Fibroblast of the conjunctiva (primary cell): ENCODE measurements at regions not wholly inside any gene's neighbourhood (a gene's known extent, or its start where the extent isn't known, plus 50 kb on each side); places are given as distances from the start of the nearest gene placed in this dataset.
"Not testable (repeated sequence)": the region's sequence is repeated elsewhere in the genome, so short reads cannot be mapped to it uniquely, and the experiment has no call there.

Experiments
- DNase-seq: peaks from one replicate; pipeline ENCODE4 v3.0.0-alpha.2; 2010; ENCODE audit warnings: low read depth

DNA sequence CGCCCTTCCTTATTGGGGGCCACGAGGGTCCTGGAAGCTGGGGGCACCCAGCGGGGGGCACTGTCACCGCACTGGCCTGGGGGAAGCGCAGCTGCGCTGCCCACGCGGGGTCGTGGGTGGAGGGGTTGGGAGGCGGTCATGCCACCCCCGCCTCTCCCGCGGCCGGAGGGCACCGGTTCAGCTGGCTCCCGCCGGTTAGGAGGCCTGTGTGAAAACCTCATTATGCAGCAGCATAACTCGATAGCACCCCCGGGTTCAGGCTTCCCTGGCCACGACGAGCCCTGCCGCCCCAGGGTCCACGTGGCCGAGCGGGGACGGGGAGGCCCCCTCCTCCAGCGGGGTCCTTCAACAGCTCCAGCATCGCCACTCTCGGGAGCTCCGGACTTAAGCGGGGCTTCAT is 91.2 kb upstream of the ERCC6L2 start:
- DNase-seq, result no peak

GRCh38 chr9:95783426-95783975 is 92.0 kb upstream of the ERCC6L2 start:
- DNase-seq, result no peak

- no peak for DNase-seq
Observed at GRCh38 chr9:95780751-95781150, 94.7 kb upstream of the ERCC6L2 start.

- DNase-seq, result no peak
Observed at GRCh38 chr9:95780121-95780520, 95.4 kb upstream of the ERCC6L2 start.

GRCh38 chr9:95779597-95779996 is 95.9 kb upstream of the ERCC6L2 start:
- DNase-seq, result not testable (repeated sequence)

GRCh38 chr9:95778957-95779356 is 96.5 kb upstream of the ERCC6L2 start:
- DNase-seq, result peak; percentile 81

GRCh38 chr9:95777136-95777535 is 98.4 kb upstream of the ERCC6L2 start:
- DNase-seq, result no peak

DNA sequence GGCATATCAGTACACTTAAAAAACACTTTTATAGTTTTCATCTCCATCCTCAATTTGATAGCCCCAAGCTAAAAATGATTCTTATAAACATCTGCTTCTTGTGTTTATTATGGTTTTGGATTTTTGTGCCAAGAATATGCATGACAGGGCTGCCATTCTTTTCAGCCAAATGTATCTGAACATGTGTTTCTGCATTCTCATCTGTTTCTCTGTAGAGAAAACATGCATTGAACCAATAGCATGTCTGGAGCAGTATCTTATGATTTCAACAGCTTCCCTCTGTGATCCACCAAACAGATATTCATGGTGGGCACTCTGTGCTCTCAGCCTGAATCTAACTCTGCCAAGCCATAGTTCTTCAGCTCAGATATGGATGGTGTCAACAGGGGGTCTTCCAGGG is 99.3 kb upstream of the ERCC6L2 start:
- DNase-seq, result peak; percentile 53

DNA sequence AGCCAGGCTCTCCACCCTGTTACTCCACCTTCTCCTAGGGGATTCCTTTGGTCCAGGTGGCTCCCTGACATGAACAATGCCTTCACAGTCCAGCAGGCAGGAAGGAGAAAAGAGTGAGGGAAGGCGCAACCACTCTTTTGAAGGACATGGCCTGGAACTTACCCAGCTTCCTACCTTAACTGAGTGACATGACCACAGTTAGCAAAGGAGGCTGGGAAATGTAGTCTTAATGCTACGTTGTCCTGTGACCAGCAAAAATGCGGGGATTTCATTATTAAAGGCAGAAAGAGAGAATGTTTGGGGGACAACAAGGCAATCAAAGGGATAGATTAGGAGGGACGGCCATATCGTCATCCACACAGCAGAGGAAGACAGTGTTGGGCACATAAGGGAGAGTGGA is 100.3 kb upstream of the ERCC6L2 start:
- DNase-seq, result no peak

- no peak for DNase-seq
Observed at GRCh38 chr9:95773053-95773418, 102.5 kb upstream of the ERCC6L2 start.

GRCh38 chr9:95772320-95773052 is 103.0 kb upstream of the ERCC6L2 start:
- DNase-seq, result no peak

DNA sequence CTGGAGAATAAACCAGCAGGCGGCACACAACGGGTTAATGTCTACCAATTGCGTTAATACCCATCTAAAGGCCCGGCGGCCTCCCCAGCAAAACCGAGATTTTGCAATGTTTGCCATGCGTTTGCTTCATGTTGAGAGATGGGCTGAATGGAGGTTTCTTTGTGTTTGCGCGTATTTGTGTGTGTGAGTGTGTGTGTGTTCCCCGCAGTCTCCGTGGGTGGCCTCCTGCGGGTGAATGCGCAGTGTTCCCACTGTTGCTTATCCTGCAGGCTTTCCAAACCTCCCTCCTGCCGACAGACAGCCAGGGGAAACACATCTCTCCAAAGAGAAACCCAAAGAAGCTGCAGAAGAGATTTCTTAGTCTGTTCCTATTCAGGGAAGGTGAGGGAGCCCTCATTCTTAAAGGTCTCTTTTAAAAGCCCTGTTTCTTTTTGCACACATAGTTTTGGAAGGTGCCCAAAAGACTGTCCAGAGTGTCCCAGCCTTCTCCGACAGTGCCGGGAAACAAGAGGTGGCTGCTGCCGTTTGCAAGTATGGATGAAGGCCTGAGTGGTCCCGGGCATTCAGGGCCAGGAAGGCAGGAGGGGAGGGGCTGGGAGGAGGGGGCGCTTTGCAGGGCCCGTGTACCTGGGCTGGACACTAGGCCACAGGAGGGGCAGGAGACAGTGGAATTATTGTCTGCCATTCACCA is 103.8 kb upstream of the ERCC6L2 start:
- DNase-seq, result no peak

DNA sequence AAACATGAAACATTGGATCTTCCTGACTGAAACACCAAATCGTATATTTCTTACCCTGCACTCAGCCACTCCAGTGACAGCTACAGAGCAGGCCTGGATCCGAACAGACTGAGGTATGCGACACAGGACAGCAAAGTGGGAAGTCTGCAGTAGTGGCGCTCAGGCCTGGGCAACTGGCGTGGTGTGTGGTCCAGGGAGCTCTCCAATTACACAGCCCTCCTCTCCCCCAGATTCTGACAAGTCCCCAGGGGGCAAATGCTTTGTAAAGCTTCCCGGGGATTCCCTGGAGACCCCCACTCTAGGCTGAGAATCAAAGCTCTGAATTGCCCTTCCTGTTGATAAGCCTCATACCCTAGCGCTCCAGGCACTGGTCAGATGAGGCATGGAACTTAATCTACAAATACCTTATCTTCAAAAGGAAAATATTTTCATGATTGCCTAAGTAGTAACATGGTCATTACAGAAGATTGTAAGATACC is 104.8 kb upstream of the ERCC6L2 start:
- no peak for DNase-seq

GRCh38 chr9:95769909-95770433 is 105.5 kb upstream of the ERCC6L2 start:
- DNase-seq, result no peak

DNA sequence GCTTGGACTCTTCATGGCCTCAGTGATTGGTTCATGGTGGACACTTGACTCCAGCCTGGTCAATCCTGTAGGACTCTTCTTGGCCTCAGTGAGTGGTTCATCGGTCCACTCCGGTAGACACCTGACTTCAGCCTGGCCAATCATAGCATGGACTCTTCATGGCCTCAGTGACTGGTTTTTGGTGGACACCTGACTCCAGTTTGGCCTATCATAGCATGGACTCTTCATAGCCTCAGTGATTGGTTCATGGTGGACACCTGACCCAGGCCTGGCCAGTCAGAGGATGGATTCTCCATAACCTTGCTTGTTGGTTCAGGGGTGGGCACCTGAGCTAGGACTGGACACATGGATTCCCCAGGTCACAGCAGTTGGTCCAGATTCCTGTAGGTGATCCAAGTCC is 106.0 kb upstream of the ERCC6L2 start:
- no peak for DNase-seq

- no peak for DNase-seq
Observed at GRCh38 chr9:95766906-95767305, 108.6 kb upstream of the ERCC6L2 start.

GRCh38 chr9:95764533-95765319 is 110.8 kb upstream of the ERCC6L2 start:
- DNase-seq, result no peak

GRCh38 chr9:95763983-95764382 is 111.5 kb upstream of the ERCC6L2 start:
- DNase-seq, result no peak

GRCh38 chr9:95763006-95763405 is 112.5 kb upstream of the ERCC6L2 start:
- no peak for DNase-seq

- no peak for DNase-seq
Observed at GRCh38 chr9:95762322-95762721, 113.2 kb upstream of the ERCC6L2 start.

- no peak for DNase-seq
Observed at GRCh38 chr9:95760791-95761190, 114.7 kb upstream of the ERCC6L2 start.

- DNase-seq, result no peak
Observed at GRCh38 chr9:95757439-95757838, 118.1 kb upstream of the ERCC6L2 start.
